Activated CD8-positive, alpha-beta T cell treated with anti-CD3 and anti-CD28 coated beads for 36 hours (primary cell): ENCODE measurements at regions not wholly inside any gene's neighbourhood (a gene's known extent, or its start where the extent isn't known, plus 50 kb on each side); places are given as distances from the start of the nearest gene placed in this dataset.

Experiments used
- ATAC-seq: fragments of 200-7000 bp; cut with Tn5 transposase; one replicate; pipeline ENCODE4 v1.10.0; 2021; ENCODE audit warnings: mild to moderate bottlenecking, moderate library complexity
- CTCF ChIA-PET: fragments of 350-600 bp; sonication (Branson Sonifier 250); formaldehyde crosslinking; loops from one replicate; lab custom pipeline; 2021; ENCODE audit warnings: antibody characterized with exemption; lab: Charles Lee
- POLR2A ChIA-PET: fragments of 350-600 bp; sonication (Branson Sonifier 250); formaldehyde crosslinking; loops from one replicate; lab custom pipeline; 2021; ENCODE audit warnings: antibody characterized with exemption; lab: Charles Lee
- DNase-seq: peaks from one replicate; pipeline ENCODE4 v3.0.0-alpha.2; 2020
- H3K27ac Mint-ChIP-seq: one replicate; pipeline ENCODE4 v1.8.0; 2021; ENCODE audit warnings: mild to moderate bottlenecking, mixed read lengths
- H3K27me3 Mint-ChIP-seq: one replicate; pipeline ENCODE4 v1.8.0; 2021; ENCODE audit warnings: mixed read lengths
- H3K36me3 Mint-ChIP-seq: one replicate; pipeline ENCODE4 v1.8.0; 2021; ENCODE audit warnings: low read depth, mixed read lengths
- H3K4me1 Mint-ChIP-seq: one replicate; pipeline ENCODE4 v1.8.0; 2021; ENCODE audit warnings: low read depth, mixed read lengths
- H3K4me3 Mint-ChIP-seq: one replicate; pipeline ENCODE4 v1.8.0; 2021; ENCODE audit warnings: mild to moderate bottlenecking, moderate library complexity, mixed read lengths
- H3K9me3 Mint-ChIP-seq: one replicate; pipeline ENCODE4 v1.8.0; 2021; ENCODE audit warnings: mixed read lengths
- intact Hi-C: fragments of 100-400 bp; cut with micrococcal nuclease; formaldehyde crosslinking; loops from one replicate; pipeline ENCODE4 v1.10.0; 2022
- TF ChIP-seq, protein P1 (sequence below): fragments of 200-600 bp; IDR thresholded peaks from one replicate; pipeline ENCODE4 v1.8.0; 2022; ENCODE audit warnings: antibody characterized with exemption, mild to moderate bottlenecking

DNA sequence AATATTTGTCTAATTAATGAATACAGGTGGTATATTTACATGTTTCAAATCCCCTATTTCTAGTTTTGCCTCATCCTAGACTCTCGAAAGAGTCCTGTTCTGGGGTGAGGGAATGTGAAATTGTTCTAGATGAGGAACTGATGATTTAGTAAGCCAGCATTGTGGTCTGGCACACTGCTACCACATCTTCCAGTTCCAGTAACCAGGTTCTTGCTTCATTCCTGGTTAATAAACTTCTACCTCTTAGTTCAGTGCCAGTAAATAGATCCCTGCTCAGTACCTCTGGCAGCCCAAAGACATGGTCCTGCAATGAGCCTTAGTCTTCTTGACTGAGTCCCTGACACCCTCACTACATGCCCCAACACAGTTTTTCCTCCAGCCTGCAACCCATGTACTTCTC, 207.7 kb downstream of the SREK1 start:
- TF ChIP-seq, protein P1, sequence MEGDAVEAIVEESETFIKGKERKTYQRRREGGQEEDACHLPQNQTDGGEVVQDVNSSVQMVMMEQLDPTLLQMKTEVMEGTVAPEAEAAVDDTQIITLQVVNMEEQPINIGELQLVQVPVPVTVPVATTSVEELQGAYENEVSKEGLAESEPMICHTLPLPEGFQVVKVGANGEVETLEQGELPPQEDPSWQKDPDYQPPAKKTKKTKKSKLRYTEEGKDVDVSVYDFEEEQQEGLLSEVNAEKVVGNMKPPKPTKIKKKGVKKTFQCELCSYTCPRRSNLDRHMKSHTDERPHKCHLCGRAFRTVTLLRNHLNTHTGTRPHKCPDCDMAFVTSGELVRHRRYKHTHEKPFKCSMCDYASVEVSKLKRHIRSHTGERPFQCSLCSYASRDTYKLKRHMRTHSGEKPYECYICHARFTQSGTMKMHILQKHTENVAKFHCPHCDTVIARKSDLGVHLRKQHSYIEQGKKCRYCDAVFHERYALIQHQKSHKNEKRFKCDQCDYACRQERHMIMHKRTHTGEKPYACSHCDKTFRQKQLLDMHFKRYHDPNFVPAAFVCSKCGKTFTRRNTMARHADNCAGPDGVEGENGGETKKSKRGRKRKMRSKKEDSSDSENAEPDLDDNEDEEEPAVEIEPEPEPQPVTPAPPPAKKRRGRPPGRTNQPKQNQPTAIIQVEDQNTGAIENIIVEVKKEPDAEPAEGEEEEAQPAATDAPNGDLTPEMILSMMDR, result no peak
- ChIA-PET CTCF (no interaction called here), POLR2A (no interaction called here)
- no peak overlapping the region for H3K27ac Mint-ChIP-seq
- no peak for DNase-seq
- no peaks in the 10 kb centered on the region for H3K36me3 Mint-ChIP-seq
- no peaks in the 10 kb centered on the region for H3K4me1 Mint-ChIP-seq
- peaks cover 5% of the 10 kb centered on the region for H3K27me3 Mint-ChIP-seq
- ATAC-seq, result no peak
- intact Hi-C loops, result no loop called here
- H3K4me3 Mint-ChIP-seq, result no peak overlapping the region
- no peaks in the 10 kb centered on the region for H3K9me3 Mint-ChIP-seq

DNA sequence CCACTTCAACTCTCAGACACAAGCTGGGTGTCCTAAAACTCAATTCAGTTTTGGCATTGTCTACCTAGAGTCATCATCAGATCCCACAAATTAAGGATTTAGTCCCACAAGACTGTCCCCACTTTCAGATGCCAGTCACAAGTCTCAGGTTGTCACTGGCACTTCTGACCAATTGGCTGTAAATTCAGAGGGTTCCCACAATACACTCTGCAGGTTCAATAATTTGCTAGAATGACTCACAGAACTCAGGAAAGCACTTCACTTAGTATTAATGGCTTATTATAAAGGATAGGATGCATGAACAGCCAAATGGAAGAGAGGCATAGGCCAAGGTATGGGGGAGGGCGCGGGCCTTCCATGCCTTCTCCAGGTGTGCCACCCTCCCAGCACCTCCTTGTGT, 209.1 kb downstream of the SREK1 start:
- POLR2A ChIA-PET, result no interaction called here
- intact Hi-C loops, result no loop called here
- H3K4me1 Mint-ChIP-seq, result no peaks in the 10 kb centered on the region
- H3K9me3 Mint-ChIP-seq, result no peaks in the 10 kb centered on the region
- peaks cover 5% of the 10 kb centered on the region for H3K27me3 Mint-ChIP-seq
- TF ChIP-seq, protein P1, result no peak
- no peaks in the 10 kb centered on the region for H3K36me3 Mint-ChIP-seq
- H3K27ac Mint-ChIP-seq, result no peak overlapping the region
- no peak for DNase-seq
- ATAC-seq, result no peak
- no peak overlapping the region for H3K4me3 Mint-ChIP-seq
- CTCF ChIA-PET, result no interaction called here

DNA sequence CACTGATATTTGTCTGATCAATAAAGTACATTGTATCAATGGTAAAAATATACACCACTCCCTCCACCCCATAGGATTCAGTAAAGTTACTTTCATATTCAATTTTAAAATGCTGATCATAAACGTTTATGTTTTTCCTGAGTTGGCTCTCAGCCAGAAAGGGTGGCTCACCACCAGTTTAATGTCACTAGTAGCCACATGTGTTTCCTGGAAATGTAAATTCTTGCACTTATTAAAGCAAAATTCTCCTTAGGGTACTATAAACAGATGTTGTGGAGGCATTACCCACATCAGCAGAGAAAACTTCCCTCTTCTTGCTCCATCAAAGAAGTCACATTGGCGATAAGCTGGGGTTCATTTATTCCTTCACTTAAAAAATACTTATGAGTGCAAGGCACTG, 210.3 kb downstream of the SREK1 start:
- intact Hi-C loops, result no loop called here
- ATAC-seq (no peak), DNase-seq (no peak)
- ChIA-PET CTCF (interaction anchor here (0.8 kb wide), 1 partner anchor 13 kb away, joined by 3 read pairs; no protein-coding TSS in a partner anchor), POLR2A (no interaction called here)
- peaks cover 2% of the 10 kb centered on the region for H3K27me3 Mint-ChIP-seq
- no peak overlapping the region for H3K4me3 Mint-ChIP-seq
- H3K9me3 Mint-ChIP-seq, result no peaks in the 10 kb centered on the region
- H3K27ac Mint-ChIP-seq, result no peak overlapping the region
- TF ChIP-seq, protein P1, result no peak
- no peaks in the 10 kb centered on the region for H3K4me1 Mint-ChIP-seq
- H3K36me3 Mint-ChIP-seq, result no peaks in the 10 kb centered on the region

DNA sequence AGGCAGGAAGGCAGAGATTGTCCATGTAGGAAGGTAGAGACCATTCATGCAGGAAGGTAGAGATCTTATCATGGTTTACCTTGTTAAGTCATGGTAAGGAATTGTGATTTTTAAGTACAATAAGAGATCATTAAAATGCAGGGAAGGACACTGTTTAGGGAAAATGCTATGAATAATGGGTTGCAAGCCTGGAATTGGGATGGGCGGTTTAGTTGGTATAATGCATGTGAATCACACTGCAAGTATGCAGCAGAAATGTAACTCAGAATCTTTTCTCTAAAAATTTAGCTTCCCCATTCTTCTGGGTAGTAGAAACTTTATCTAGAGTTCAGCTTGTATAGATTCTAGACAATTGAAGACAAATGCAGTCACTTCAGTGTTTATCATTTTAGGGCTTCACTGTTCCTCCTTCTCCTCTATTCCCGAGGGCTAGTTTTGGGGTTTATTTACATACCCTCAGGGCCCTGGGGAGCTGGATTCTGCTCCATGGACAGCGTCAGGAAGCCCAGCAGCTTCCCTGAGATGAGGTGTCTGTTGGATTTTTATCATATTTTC, 212.0 kb downstream of the SREK1 start:
- POLR2A ChIA-PET, result no interaction called here
- intact Hi-C loops, result no loop called here
- H3K27ac Mint-ChIP-seq, result no peak overlapping the region
- no peak overlapping the region for H3K4me3 Mint-ChIP-seq
- no peaks in the 10 kb centered on the region for H3K36me3 Mint-ChIP-seq
- CTCF ChIA-PET, result no interaction called here
- no peaks in the 10 kb centered on the region for H3K4me1 Mint-ChIP-seq
- H3K27me3 Mint-ChIP-seq, result peaks cover 2% of the 10 kb centered on the region
- H3K9me3 Mint-ChIP-seq, result no peaks in the 10 kb centered on the region
- no peak for ATAC-seq
- TF ChIP-seq, protein P1, result no peak
- DNase-seq, result no peak

DNA sequence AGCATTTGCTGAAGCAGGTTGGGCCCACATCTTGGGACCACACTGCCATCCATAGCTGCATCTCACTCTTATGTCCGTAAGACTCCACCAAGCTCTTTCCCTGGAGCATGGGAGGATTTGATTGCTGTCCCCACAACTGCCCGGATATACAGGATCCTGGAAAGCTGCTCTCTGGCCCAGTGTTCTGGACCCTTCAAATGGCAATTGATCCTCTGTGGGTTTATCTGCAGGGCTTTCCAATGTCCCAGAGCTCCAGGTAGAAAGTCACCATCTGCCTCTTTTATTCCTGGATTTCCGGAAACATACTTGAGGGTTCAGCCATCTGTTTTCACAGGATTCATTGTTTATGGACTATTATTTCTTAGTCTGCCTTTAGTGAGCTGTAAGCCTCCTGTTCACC, 214.6 kb downstream of the SREK1 start:
- Mint-ChIP-seq H3K4me1 (no peaks in the 10 kb centered on the region), H3K27ac (no peak overlapping the region), H3K4me3 (no peak overlapping the region), H3K36me3 (no peaks in the 10 kb centered on the region), H3K27me3 (peaks cover 4% of the 10 kb centered on the region), H3K9me3 (no peaks in the 10 kb centered on the region)
- CTCF ChIA-PET, result interaction anchor here (1.2 to 1.5 kb wide), 2 partner anchors 51 to 52 kb away, joined by 4 read pairs; no protein-coding TSS in a partner anchor
- intact Hi-C loops, result no loop called here
- TF ChIP-seq, protein P1, result no peak
- POLR2A ChIA-PET, result no interaction called here
- no peak for DNase-seq
- ATAC-seq, result no peak
